AG04450 (cell line): ENCODE measurements at regions not wholly inside any gene's neighbourhood (a gene's known extent, or its start where the extent isn't known, plus 50 kb on each side); places are given as distances from the start of the nearest gene placed in this dataset.

Experiments
- CTCF ChIA-PET: fragments of 300-600, 350-600 bp; formaldehyde crosslinking; extraction: SDS; loops from one replicate; lab custom pipeline; 2022; ENCODE audit warnings: antibody characterized with exemption, inconsistent platforms; lab: Charles Lee
- POLR2A ChIA-PET: fragments of 350-600 bp; formaldehyde crosslinking; extraction: SDS; loops from one replicate; lab custom pipeline; 2021; ENCODE audit warnings: antibody characterized with exemption, inconsistent platforms; lab: Yijun Ruan, JAX
- DNase-seq: peaks from one replicate; pipeline ENCODE4 v3.0.0-alpha.2; 2011; ENCODE audit warnings: low read depth, low spot score
- H3K27ac ChIP-seq: one replicate; pipeline ENCODE4 v1.5.1; 2012; ENCODE audit warnings: low read depth, low read length, control low read depth
- H3K27me3 ChIP-seq: one replicate; pipeline ENCODE4 v1.6.0; 2012; ENCODE audit warnings: low read length; ENCODE audit not compliant: control insufficient read depth, insufficient read depth
- H3K4me3 ChIP-seq: 2 replicates; pipeline ENCODE4 v1.5.1; 2011; ENCODE audit warnings: mild to moderate bottlenecking, low read depth, low read length, control low read depth
- H3K9me3 ChIP-seq: 2 replicates; pipeline ENCODE4 v1.5.1; 2012; ENCODE audit warnings: low read length; ENCODE audit not compliant: control insufficient read depth, insufficient read depth
- CTCF ChIP-seq: IDR thresholded peaks from 2 replicates; pipeline ENCODE4 v1.5.1; 2011; ENCODE audit warnings: low read depth, low read length, control low read depth, inconsistent platforms

GRCh38 chr2:168320267-168320666 lies 72.9 kb upstream of the STK39 start:
- ChIA-PET POLR2A (no interaction called here), CTCF (no interaction called here)
- no peak overlapping the region for H3K4me3 ChIP-seq
- DNase-seq = no peak
- no peak for TF ChIP-seq CTCF
- peaks cover 5% of the 10 kb centered on the region for H3K27me3 ChIP-seq
- H3K9me3 ChIP-seq = no peaks in the 10 kb centered on the region
- no peak overlapping the region for H3K27ac ChIP-seq

- Histone ChIP-seq H3K27ac (no peak overlapping the region), H3K27me3 (peaks cover 5% of the 10 kb centered on the region), H3K9me3 (no peaks in the 10 kb centered on the region), H3K4me3 (no peak overlapping the region)
- ChIA-PET POLR2A (no interaction called here), CTCF (interaction anchor here (1.1 kb wide), 1 partner anchor 204 kb away, joined by 4 read pairs; no protein-coding TSS in a partner anchor)
- TF ChIP-seq CTCF = no peak
- DNase-seq = no peak
Measured at GRCh38 chr2:168322325-168323007, 75.1 kb upstream of the STK39 start.

GRCh38 chr2:168323529-168324021 lies 76.2 kb upstream of the STK39 start:
- TF ChIP-seq CTCF = no peak
- ChIA-PET POLR2A (no interaction called here), CTCF (interaction anchor here (1.4 kb wide), 1 partner anchor 418 kb away, joined by 3 read pairs; no protein-coding TSS in a partner anchor)
- Histone ChIP-seq H3K9me3 (no peaks in the 10 kb centered on the region), H3K27ac (no peak overlapping the region), H3K27me3 (peaks cover 5% of the 10 kb centered on the region), H3K4me3 (no peak overlapping the region)
- no peak for DNase-seq

GRCh38 chr2:168326572-168326971 lies 79.2 kb upstream of the STK39 start:
- CTCF ChIA-PET = no interaction called here
- peaks cover 3% of the 10 kb centered on the region for H3K27me3 ChIP-seq
- POLR2A ChIA-PET = no interaction called here
- no peak for DNase-seq
- TF ChIP-seq CTCF = no peak
- H3K4me3 ChIP-seq = no peak overlapping the region
- H3K9me3 ChIP-seq = no peaks in the 10 kb centered on the region
- no peak overlapping the region for H3K27ac ChIP-seq

GRCh38 chr2:168327328-168327727 lies 79.9 kb upstream of the STK39 start:
- DNase-seq = no peak
- Histone ChIP-seq H3K27me3 (no peaks in the 10 kb centered on the region), H3K9me3 (no peaks in the 10 kb centered on the region), H3K4me3 (no peak overlapping the region), H3K27ac (no peak overlapping the region)
- POLR2A ChIA-PET = no interaction called here
- TF ChIP-seq CTCF = no peak
- CTCF ChIA-PET = no interaction called here
